ENCODE measurements at regions not wholly inside any gene's neighbourhood (a gene's known extent, or its start where the extent isn't known, plus 50 kb on each side); places are given as distances from the start of the nearest gene placed in this dataset.
"Not testable (repeated sequence)": the region's sequence is repeated elsewhere in the genome, so short reads cannot be mapped to it uniquely, and the experiment has no call there.

DNA sequence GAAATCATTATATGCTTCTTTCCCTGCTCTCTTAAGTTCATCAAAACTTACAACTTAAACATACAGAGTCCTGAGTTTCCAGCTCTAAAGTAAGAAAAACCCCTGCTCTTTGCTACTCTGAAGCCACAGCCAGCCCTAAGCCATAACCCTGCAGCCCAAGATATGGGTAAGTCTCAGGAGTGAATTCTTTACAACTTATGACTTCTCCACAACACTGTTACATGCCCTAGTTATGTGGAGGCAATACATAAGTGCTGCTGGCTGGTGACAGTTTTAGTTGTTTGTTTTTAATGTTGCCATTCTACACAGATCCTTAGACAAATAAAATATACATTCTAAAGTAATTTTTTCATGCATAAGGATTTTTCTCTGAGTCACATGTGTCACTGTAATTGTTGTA is 100.2 kb downstream of the FBXO8 start:
- Histone ChIP-seq H3K27ac (ENCODE audit: low read depth, low read length, severe bottlenecking) (no peak overlapping the region), H3K36me3 (ENCODE audit: control insufficient read depth, insufficient read depth, low read length) (no peaks in the 10 kb centered on the region), H3K4me3 (ENCODE audit: extremely low read depth, insufficient read depth, low read length, poor library complexity, severe bottlenecking) (no peak overlapping the region), H3K4me1 (ENCODE audit: control insufficient read depth, insufficient read depth, low read length, poor library complexity, severe bottlenecking) (no peaks in the 10 kb centered on the region), H3K9me3 (ENCODE audit: control insufficient read depth, low read length) (no peaks in the 10 kb centered on the region)

DNA sequence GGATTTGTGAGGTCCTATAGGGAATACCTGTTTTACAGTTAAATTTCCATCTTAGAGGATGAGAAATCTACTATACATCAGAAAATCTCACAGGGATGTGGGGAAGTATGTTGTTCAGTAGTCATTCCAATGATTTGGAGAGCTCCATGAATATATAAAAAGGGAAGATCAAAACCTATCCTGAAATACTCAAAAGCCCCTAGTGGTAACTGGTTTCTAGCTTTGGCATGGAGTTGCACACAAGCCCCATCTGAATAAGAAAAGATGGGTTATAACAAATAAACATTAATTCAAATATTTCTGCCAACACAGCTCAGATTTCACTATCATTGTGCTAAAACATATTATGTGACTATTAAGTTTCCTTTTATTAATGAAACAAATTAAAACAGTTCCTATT is 101.6 kb downstream of the FBXO8 start:
- Histone ChIP-seq H3K9me3 (ENCODE audit: control insufficient read depth, low read length) (no peaks in the 10 kb centered on the region), H3K4me3 (ENCODE audit: extremely low read depth, insufficient read depth, low read length, poor library complexity, severe bottlenecking) (no peak overlapping the region), H3K4me1 (ENCODE audit: control insufficient read depth, insufficient read depth, low read length, poor library complexity, severe bottlenecking) (no peaks in the 10 kb centered on the region), H3K36me3 (ENCODE audit: control insufficient read depth, insufficient read depth, low read length) (no peaks in the 10 kb centered on the region), H3K27ac (ENCODE audit: low read depth, low read length, severe bottlenecking) (no peak overlapping the region)

DNA sequence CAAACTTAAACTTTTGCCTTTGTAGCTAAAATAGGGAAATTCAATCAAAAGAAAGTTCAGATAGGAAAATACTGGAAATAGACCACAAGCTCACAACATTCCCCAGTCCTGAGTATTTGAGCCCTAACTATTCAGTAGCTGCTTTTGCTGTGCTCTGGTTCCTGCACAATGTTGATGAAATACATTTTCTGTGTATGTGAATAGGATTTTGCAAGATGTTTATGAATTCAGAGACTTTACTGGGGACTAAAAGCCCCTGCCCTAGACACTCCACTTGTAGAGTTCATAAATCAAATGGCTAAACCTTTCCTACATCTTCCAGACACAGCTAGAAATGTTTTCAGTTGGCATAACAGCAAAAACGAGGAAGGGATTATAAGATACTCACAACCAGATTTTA is 105.9 kb downstream of the FBXO8 start:
- H3K9me3 ChIP-seq (ENCODE audit: control insufficient read depth, low read length) = no peaks in the 10 kb centered on the region
- no CpG with 5 or more reads among the region's 1 CpG for WGBS, 2 experiments (ENCODE audit: insufficient coverage in 2 of 2)
- no peaks in the 10 kb centered on the region for H3K4me1 ChIP-seq (ENCODE audit: control insufficient read depth, insufficient read depth, low read length, poor library complexity, severe bottlenecking)
- no peaks in the 10 kb centered on the region for H3K36me3 ChIP-seq (ENCODE audit: control insufficient read depth, insufficient read depth, low read length)
- no peak overlapping the region for H3K4me3 ChIP-seq (ENCODE audit: extremely low read depth, insufficient read depth, low read length, poor library complexity, severe bottlenecking)
- H3K27ac ChIP-seq (ENCODE audit: low read depth, low read length, severe bottlenecking) = no peak overlapping the region

DNA sequence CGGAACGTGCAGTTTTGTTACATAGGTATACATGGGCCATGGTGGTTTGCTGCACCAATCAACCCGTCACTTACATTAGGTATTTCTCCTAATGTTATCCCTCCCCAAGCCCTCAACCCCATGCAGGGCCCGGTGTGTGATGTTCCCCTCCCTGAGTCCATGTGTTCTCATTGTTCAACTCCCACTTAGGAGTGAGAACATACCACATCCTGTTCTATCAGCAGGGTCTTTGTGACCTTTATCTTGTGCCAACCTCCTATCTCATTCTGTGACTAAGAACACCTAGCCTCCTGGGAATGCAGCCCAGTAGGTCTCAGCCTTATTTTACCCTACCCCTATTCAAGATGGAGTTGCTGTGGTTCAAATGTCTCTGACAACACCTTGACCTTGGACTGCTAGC is 107.6 kb downstream of the FBXO8 start:
- 83 to 100% methylated on average over 1 to 2 of the region's 4 CpGs for WGBS, 2 experiments (ENCODE audit: insufficient coverage in 2 of 2)
- not testable (repeated sequence) for H3K36me3 ChIP-seq (ENCODE audit: control insufficient read depth, insufficient read depth, low read length); H3K4me3 ChIP-seq (ENCODE audit: extremely low read depth, insufficient read depth, low read length, poor library complexity, severe bottlenecking); H3K9me3 ChIP-seq (ENCODE audit: control insufficient read depth, low read length); H3K27ac ChIP-seq (ENCODE audit: low read depth, low read length, severe bottlenecking); H3K4me1 ChIP-seq (ENCODE audit: control insufficient read depth, insufficient read depth, low read length, poor library complexity, severe bottlenecking)

DNA sequence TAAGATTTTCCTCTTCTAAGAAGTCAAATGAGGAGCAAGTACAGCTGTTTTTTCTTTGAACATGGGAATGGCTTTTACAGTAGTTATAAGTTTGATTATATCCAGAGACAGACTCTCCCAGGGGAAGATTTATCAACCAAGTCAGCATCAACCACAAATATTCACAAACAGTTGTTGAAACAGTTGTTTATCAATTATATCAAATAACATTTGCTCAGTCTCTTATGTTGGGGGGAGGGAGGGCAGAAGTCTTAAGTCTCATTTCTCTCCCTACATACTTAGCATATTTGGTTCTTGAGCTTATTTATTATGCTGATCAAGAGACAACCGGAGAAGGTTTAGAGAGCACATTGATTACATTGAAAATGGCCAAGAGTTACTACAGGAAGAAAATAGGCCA is 110.1 kb downstream of the FBXO8 start:
- no peak overlapping the region for H3K4me3 ChIP-seq (ENCODE audit: extremely low read depth, insufficient read depth, low read length, poor library complexity, severe bottlenecking)
- WGBS, 2 experiments (ENCODE audit: insufficient coverage in 2 of 2) = no CpG with 5 or more reads among the region's 1 CpG
- no peaks in the 10 kb centered on the region for H3K36me3 ChIP-seq (ENCODE audit: control insufficient read depth, insufficient read depth, low read length)
- no peak overlapping the region for H3K27ac ChIP-seq (ENCODE audit: low read depth, low read length, severe bottlenecking)
- H3K4me1 ChIP-seq (ENCODE audit: control insufficient read depth, insufficient read depth, low read length, poor library complexity, severe bottlenecking) = no peaks in the 10 kb centered on the region
- no peaks in the 10 kb centered on the region for H3K9me3 ChIP-seq (ENCODE audit: control insufficient read depth, low read length)

DNA sequence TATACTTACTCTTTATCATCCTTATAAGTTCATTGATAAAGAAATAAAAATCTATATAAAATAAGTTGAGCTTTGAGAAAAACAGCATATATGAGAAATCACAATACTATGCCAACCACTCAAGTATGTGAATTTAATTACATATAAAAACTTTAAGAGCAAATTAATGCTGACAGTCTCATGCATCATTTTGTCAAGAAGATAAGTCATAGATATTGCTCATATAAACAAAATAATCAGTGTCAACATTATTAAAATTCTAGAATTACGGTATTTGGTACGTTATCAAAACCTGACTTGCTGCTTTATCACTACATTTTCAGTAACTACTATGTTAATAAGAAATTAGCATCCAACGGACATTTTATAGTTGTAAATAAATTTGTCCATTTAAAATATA is 111.2 kb downstream of the FBXO8 start:
- no peaks in the 10 kb centered on the region for H3K36me3 ChIP-seq (ENCODE audit: control insufficient read depth, insufficient read depth, low read length)
- H3K27ac ChIP-seq (ENCODE audit: low read depth, low read length, severe bottlenecking) = no peak overlapping the region
- H3K4me3 ChIP-seq (ENCODE audit: extremely low read depth, insufficient read depth, low read length, poor library complexity, severe bottlenecking) = no peak overlapping the region
- WGBS, 2 experiments (ENCODE audit: insufficient coverage in 2 of 2) = no CpG with 5 or more reads among the region's 3 CpGs
- no peaks in the 10 kb centered on the region for H3K4me1 ChIP-seq (ENCODE audit: control insufficient read depth, insufficient read depth, low read length, poor library complexity, severe bottlenecking)
- no peaks in the 10 kb centered on the region for H3K9me3 ChIP-seq (ENCODE audit: control insufficient read depth, low read length)

DNA sequence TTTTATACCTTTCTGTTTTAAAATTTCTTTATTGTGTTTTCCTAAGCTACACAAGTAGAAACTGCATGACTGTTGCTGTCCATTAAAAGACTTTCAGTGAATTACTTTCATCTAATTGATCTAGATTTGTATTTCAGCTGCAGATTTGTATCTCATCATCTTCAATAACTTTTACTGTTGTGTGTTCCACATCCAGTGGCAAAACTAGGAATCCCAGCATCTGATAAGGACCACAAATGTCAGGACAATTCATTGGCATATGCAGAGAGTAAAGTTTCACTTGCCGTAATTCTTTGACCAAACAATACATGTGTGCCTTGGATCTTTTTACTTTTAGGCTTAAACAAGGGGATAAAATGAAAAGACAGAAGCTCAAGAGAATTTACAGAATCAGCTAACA is 112.6 kb downstream of the FBXO8 start:
- H3K4me3 ChIP-seq (ENCODE audit: extremely low read depth, insufficient read depth, low read length, poor library complexity, severe bottlenecking) = no peak overlapping the region
- no peaks in the 10 kb centered on the region for H3K36me3 ChIP-seq (ENCODE audit: control insufficient read depth, insufficient read depth, low read length)
- no peaks in the 10 kb centered on the region for H3K9me3 ChIP-seq (ENCODE audit: control insufficient read depth, low read length)
- H3K27ac ChIP-seq (ENCODE audit: low read depth, low read length, severe bottlenecking) = no peak overlapping the region
- WGBS, 2 experiments (ENCODE audit: insufficient coverage in 2 of 2) = 100% methylated on average over 1 of the region's 1 CpG; no CpG with 5 or more reads in 1 of the 2 experiments
- no peaks in the 10 kb centered on the region for H3K4me1 ChIP-seq (ENCODE audit: control insufficient read depth, insufficient read depth, low read length, poor library complexity, severe bottlenecking)

DNA sequence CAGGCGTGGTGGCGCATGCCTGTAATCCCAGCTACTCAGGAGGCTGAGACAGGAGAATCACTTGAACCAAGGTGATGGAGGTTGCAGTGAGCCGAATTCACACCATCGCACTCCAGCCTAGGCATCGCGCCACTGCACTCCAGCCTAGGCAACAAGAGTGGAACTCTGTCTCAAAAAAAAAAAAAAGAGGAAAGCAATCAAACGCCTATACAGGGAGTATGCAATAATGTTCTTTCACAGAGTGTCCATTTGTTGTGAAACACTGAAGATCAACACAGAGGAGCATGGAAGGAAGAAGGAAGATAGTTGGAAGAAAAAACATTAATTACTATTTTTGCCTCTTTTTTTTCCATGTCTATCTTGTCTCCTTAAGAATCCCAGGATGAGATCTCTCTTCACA is 113.4 kb downstream of the FBXO8 start:
- Histone ChIP-seq H3K4me3 (ENCODE audit: extremely low read depth, insufficient read depth, low read length, poor library complexity, severe bottlenecking) (no peak overlapping the region), H3K9me3 (ENCODE audit: control insufficient read depth, low read length) (no peaks in the 10 kb centered on the region), H3K27ac (ENCODE audit: low read depth, low read length, severe bottlenecking) (no peak overlapping the region), H3K4me1 (ENCODE audit: control insufficient read depth, insufficient read depth, low read length, poor library complexity, severe bottlenecking) (no peaks in the 10 kb centered on the region), H3K36me3 (ENCODE audit: control insufficient read depth, insufficient read depth, low read length) (no peaks in the 10 kb centered on the region)
- 96% methylated on average over 4 to 6 of the region's 7 CpGs for WGBS, 2 experiments (ENCODE audit: insufficient coverage in 2 of 2)

DNA sequence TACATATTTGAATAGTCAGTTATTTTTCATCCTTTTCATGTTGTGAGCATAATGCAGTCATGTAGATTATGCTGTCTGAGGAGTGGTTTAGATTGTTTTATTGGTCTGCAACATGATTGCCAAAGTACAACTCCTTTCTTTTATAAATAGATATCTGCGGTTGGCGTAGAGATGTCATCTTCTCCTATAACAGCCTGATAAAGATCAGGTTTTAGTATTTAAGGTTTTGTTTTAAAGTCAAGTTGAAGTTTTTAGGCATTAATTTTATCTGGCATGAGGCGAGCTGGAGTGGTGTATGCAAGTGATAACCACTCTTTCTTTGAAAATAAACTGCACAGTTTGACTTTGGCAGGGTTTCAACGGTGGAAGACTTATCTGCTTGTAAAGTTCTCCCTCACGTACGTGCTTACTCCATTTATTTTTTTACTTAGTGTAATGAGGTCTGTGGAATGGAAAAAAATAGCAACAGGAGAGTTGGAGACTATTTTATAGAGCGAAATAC is 126.3 kb downstream of the FBXO8 start:
- Histone ChIP-seq H3K27ac (ENCODE audit: low read depth, low read length, severe bottlenecking) (no peak overlapping the region), H3K4me3 (ENCODE audit: extremely low read depth, insufficient read depth, low read length, poor library complexity, severe bottlenecking) (no peak overlapping the region), H3K9me3 (ENCODE audit: control insufficient read depth, low read length) (no peaks in the 10 kb centered on the region), H3K4me1 (ENCODE audit: control insufficient read depth, insufficient read depth, low read length, poor library complexity, severe bottlenecking) (peaks cover 7% of the 10 kb centered on the region), H3K36me3 (ENCODE audit: control insufficient read depth, insufficient read depth, low read length) (no peaks in the 10 kb centered on the region)
- 67% methylated on average over 1 of the region's 7 CpGs; no CpG with 5 or more reads in 1 of the 2 experiments for WGBS, 2 experiments (ENCODE audit: insufficient coverage in 2 of 2)

DNA sequence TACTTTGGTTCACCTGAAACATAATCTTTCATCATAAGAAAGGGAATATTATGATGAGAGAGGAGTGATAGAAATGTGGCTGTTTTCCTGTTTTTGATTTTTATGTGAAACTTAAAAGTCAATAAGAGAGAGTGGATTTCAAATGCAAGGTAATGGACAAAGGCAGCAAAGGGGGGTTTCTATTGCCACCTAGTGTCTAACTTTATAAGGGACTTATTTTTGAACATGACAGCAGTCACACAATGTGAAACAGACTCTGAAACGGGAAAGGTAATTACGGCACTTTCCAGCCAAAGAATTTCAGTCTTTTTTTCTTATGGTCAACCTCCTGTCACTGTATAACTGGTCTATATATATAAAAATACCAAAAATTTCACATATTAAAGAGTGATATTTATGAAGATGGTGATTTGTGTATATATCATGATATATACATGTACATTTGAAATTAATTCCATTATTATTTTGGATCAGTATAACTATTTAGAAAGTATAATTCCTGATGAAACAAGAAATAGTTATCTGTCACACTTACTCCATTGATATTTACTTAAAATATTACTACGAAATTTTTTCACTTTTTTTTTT is 127.1 kb downstream of the FBXO8 start:
- H3K36me3 ChIP-seq (ENCODE audit: control insufficient read depth, insufficient read depth, low read length) = no peaks in the 10 kb centered on the region
- no peak overlapping the region for H3K27ac ChIP-seq (ENCODE audit: low read depth, low read length, severe bottlenecking)
- no CpG with 5 or more reads among the region's 3 CpGs for WGBS, 2 experiments (ENCODE audit: insufficient coverage in 2 of 2)
- no peak overlapping the region for H3K4me3 ChIP-seq (ENCODE audit: extremely low read depth, insufficient read depth, low read length, poor library complexity, severe bottlenecking)
- no peaks in the 10 kb centered on the region for H3K9me3 ChIP-seq (ENCODE audit: control insufficient read depth, low read length)
- peaks cover 7% of the 10 kb centered on the region for H3K4me1 ChIP-seq (ENCODE audit: control insufficient read depth, insufficient read depth, low read length, poor library complexity, severe bottlenecking)

DNA sequence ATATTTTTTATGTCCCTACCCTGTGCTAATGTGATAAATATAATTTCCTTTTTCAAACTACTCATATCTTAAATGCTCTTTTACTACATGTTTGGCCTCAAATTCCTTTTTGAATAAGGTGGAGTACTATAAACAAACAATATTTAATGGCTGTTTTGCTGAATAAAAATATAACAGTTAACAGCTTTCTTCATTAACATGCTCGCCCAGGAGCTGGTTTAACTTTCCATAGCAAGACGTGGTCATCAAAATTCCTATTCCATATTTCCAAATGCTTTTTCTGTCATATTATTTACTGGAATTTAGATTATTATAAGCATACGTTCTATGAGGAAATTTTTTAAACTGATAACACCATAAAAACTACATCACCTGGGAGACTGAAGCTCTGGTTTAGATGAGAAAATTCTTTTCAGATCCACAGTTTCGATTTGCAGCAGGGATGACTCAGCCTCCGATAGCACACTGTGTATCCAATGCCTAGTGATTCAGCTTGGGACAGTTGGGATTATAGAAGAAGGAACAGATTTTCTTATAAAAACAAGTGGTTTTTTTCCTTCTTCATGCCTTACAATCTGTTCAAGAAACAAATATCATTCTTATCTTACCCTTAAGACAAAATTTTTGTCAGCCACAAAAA is 129.1 kb downstream of the FBXO8 start:
- H3K27ac ChIP-seq (ENCODE audit: low read depth, low read length, severe bottlenecking) = no peak overlapping the region
- no peak overlapping the region for H3K4me3 ChIP-seq (ENCODE audit: extremely low read depth, insufficient read depth, low read length, poor library complexity, severe bottlenecking)
- no CpG with 5 or more reads among the region's 5 CpGs for WGBS, 2 experiments (ENCODE audit: insufficient coverage in 2 of 2)
- peaks cover 7% of the 10 kb centered on the region for H3K4me1 ChIP-seq (ENCODE audit: control insufficient read depth, insufficient read depth, low read length, poor library complexity, severe bottlenecking)
- no peaks in the 10 kb centered on the region for H3K36me3 ChIP-seq (ENCODE audit: control insufficient read depth, insufficient read depth, low read length)
- no peaks in the 10 kb centered on the region for H3K9me3 ChIP-seq (ENCODE audit: control insufficient read depth, low read length)

Data from mesodermal cell (in vitro differentiated cells).